Subcutaneous abdominal adipose tissue (tissue), 5 donors: ENCODE measurements at regions not wholly inside any gene's neighbourhood (a gene's known extent, or its start where the extent isn't known, plus 50 kb on each side); places are given as distances from the start of the nearest gene placed in this dataset.
"Not testable (repeated sequence)": the region's sequence is repeated elsewhere in the genome, so short reads cannot be mapped to it uniquely, and the experiment has no call there.

Experiments
- H3K27ac ChIP-seq: one replicate; pipeline ENCODE4 v1.7.0; 2013; ENCODE audit warnings: low read depth, mild to moderate bottlenecking, inconsistent platforms, low read length, moderate library complexity
- H3K27me3 ChIP-seq, 5 donors: one replicate each; pipeline ENCODE4 v1.7.0; 2013; ENCODE audit warnings: low read length in 5 of 5, inconsistent platforms in 1 of 5; ENCODE audit not compliant: control insufficient read depth in 5 of 5, insufficient read depth in 4 of 5
- H3K36me3 ChIP-seq, 5 donors: one replicate each; pipeline ENCODE4 v1.7.0; 2013; ENCODE audit warnings: low read length in 5 of 5; ENCODE audit not compliant: control insufficient read depth in 5 of 5, insufficient read depth in 5 of 5
- H3K4me1 ChIP-seq, 5 donors: one replicate each; pipeline ENCODE4 v1.7.0; 2013; ENCODE audit warnings: low read length in 5 of 5, mild to moderate bottlenecking in 3 of 5, moderate library complexity in 1 of 5; ENCODE audit not compliant: control insufficient read depth in 5 of 5, insufficient read depth in 5 of 5
- H3K4me3 ChIP-seq, 5 donors: one replicate each; pipeline ENCODE4 v1.7.0; 2013; ENCODE audit warnings: low read length in 5 of 5, low read depth in 1 of 5
- H3K9ac ChIP-seq, 5 donors: one replicate each; pipeline ENCODE4 v1.7.0; 2013; ENCODE audit warnings: low read length in 5 of 5, mild to moderate bottlenecking in 4 of 5, moderate library complexity in 3 of 5
- H3K9me3 ChIP-seq, 5 donors: one replicate each; pipeline ENCODE4 v1.7.0; 2013; ENCODE audit warnings: low read length in 5 of 5; ENCODE audit not compliant: control insufficient read depth in 5 of 5
- donor health status: healthy.
- donor health status: healthy.
- donor health status: healthy.
- donor health status: healthy.
- donor health status: healthy.

DNA sequence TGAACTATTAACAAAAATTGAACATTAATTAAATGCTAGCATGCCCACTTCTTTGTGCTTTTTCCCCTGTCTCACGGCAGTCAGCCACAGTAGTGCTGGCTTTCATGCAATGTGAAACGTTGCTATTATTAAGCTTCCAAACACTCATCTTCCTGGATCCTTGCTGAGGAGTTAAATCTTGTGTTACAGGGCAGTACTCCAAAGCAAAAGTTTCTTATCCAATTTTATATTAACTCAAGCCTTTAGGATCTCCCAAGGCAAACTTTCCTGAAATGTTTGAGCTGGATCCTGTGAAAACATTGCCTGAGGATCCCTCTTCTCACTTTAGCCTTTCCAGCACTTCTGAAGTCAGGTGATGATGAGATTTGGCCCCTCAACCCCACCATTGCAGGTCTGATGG is 1454.8 kb downstream of the FSTL5 start:
- H3K9ac ChIP-seq = no peak overlapping the region
- no peak overlapping the region for H3K27ac ChIP-seq
- H3K36me3 ChIP-seq = no peaks in the 10 kb centered on the region
- H3K4me1 ChIP-seq = no peaks in the 10 kb centered on the region
- H3K4me3 ChIP-seq = no peak overlapping the region
- no peaks in the 10 kb centered on the region for H3K27me3 ChIP-seq
- no peaks in the 10 kb centered on the region for H3K9me3 ChIP-seq

DNA sequence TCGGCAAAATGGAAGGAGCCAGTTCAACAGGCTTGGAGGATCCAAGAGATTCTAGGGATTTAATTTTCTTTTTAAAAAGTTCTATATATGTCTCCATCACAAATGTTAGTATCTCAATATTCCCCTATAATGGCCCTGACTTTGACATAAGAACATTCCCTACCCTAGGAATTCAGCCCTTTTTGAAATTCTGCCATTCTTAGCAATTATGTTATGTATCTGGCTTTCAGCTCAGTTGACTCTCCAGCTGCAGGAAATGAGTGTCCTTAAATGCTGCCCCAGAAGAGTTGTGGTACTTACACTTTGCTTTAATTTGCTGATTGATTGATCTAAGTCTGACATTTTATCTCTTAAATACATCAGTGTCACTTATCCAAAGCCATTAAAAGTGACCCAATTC is 1454.3 kb downstream of the FSTL5 start:
- H3K27me3 ChIP-seq = no peaks in the 10 kb centered on the region
- H3K27ac ChIP-seq = no peak overlapping the region
- H3K4me3 ChIP-seq = no peak overlapping the region

DNA sequence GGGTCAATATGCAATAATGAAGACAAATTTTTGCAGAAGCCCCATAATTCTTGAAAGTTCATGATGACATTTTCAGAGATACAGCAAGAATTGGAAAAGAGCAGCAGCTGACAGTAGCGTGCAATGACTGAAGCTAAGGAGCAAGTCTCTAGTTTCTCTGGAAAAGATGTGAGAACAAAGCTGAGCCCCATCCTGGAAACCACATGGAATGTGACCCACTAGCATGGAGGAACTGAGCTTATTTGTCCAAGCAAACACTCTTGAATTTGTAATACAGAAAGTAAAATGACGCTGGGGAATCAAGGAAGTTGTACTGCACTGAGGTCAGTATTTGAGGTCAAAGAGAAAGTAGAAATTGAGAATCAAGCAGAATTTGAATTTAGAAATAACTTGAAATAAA is 1447.2 kb downstream of the FSTL5 start:
- Histone ChIP-seq H3K4me1 (no peaks in the 10 kb centered on the region), H3K9me3 (no peaks in the 10 kb centered on the region), H3K27ac (no peak overlapping the region), H3K36me3 (no peaks in the 10 kb centered on the region), H3K9ac (no peak overlapping the region), H3K27me3 (no peaks in the 10 kb centered on the region), H3K4me3 (no peak overlapping the region)

More for the DNA sequence above, 1454.3 kb downstream of the FSTL5 start:
- Histone ChIP-seq H3K4me1 (no peaks in the 10 kb centered on the region), H3K9ac (no peak overlapping the region), H3K9me3 (no peaks in the 10 kb centered on the region), H3K36me3 (no peaks in the 10 kb centered on the region)

DNA sequence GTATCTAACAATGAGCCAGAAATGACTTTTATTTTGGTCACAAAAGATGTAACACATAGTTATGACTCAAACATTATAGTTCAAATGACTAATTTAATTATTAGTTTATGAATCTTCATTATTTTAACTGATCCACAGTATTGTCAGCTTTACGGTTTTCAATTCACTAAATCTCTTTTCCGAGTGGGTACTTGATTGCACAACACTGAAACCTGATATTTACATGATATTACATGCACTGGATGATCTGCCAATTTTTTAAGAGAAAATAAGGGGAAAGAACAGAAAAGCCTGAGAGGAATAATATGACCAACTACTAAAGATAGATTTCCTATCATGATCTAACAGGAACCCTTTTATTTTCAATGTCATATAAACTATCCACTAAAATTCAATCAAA is 1446.0 kb downstream of the FSTL5 start:
- H3K36me3 ChIP-seq = no peaks in the 10 kb centered on the region
- no peak overlapping the region for H3K9ac ChIP-seq
- H3K4me1 ChIP-seq = no peaks in the 10 kb centered on the region
- no peaks in the 10 kb centered on the region for H3K9me3 ChIP-seq
- no peak overlapping the region for H3K27ac ChIP-seq
- no peaks in the 10 kb centered on the region for H3K27me3 ChIP-seq
- no peak overlapping the region for H3K4me3 ChIP-seq

- Histone ChIP-seq H3K9me3 (no peaks in the 10 kb centered on the region), H3K4me1 (no peaks in the 10 kb centered on the region)
Measured at GRCh38 chr4:160724063-160724462, 1439.7 kb downstream of the FSTL5 start.

DNA sequence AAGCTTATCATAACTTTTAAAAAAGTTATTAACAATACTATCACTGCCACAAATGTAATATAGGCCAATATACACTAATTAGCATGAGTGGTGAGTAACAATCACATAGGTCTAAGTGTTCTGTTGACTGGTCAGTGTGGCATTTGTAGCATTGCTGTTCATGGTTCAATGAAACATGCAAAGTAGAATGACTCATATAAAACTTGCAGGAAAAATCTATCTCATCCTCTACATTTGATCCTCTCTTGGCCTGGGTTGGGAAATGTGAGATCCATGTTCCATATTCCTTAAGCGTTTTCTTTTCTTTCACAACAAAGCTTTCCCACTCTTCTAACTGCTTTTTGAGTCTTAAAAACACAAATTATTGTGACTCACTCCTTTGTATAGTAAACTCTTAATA is 1418.7 kb downstream of the FSTL5 start:
- H3K36me3 ChIP-seq = no peaks in the 10 kb centered on the region
- no peaks in the 10 kb centered on the region for H3K9me3 ChIP-seq
- H3K27ac ChIP-seq = no peak overlapping the region
- no peak overlapping the region for H3K9ac ChIP-seq
- no peaks in the 10 kb centered on the region for H3K27me3 ChIP-seq
- H3K4me3 ChIP-seq = no peak overlapping the region
- H3K4me1 ChIP-seq = no peaks in the 10 kb centered on the region

More at GRCh38 chr4:160724063-160724462, 1439.7 kb downstream of the FSTL5 start:
- H3K9ac ChIP-seq = no peak overlapping the region
- no peak overlapping the region for H3K27ac ChIP-seq
- no peak overlapping the region for H3K4me3 ChIP-seq
- no peaks in the 10 kb centered on the region for H3K27me3 ChIP-seq
- no peaks in the 10 kb centered on the region for H3K36me3 ChIP-seq

DNA sequence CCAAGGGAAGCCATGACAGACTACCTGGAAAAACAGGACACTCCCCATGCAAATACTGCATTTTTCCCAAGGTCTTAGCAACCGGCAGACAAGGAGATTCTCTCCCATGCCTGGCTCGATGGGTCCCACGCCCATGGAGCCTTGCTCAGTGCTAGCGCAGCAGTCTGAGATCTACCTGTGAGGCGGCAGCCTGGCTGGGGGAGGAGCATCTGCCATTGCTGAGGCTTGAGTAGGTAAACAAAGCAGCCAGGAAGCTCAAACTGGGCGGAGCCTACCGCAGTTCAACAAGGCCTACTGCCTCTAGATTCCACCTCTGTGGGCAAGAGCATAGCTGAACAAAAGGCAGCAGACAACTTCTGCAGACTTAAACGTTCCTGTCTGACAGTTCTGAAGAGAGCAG is 1417.2 kb downstream of the FSTL5 start:
- not testable (repeated sequence) for H3K27me3 ChIP-seq, H3K4me1 ChIP-seq, H3K27ac ChIP-seq, H3K9me3 ChIP-seq, H3K36me3 ChIP-seq, H3K4me3 ChIP-seq, H3K9ac ChIP-seq

DNA sequence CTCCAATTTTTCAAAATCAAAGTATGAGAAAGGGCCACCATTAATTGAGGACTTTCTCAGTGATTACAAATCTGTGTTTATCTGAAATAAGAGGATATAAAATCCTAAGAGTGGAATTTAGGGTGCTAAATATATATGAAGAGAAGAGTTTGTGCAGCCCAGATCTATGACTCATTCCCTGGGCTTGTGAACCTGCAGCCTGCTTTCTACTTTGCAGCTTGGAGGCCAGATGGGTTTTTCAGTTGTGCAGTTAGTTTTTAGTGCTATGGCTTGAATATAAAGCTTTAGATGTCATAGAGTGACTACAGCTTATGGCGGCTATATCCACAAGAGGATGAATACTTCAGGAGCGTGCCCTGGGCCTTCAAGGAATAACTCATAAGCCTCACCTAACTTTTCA is 1391.1 kb downstream of the FSTL5 start:
- Histone ChIP-seq H3K4me3 (no peak overlapping the region), H3K36me3 (no peaks in the 10 kb centered on the region), H3K27ac (no peak overlapping the region), H3K27me3 (no peaks in the 10 kb centered on the region), H3K4me1 (no peaks in the 10 kb centered on the region), H3K9me3 (no peaks in the 10 kb centered on the region), H3K9ac (no peak overlapping the region)

- Histone ChIP-seq H3K27me3 (no peaks in the 10 kb centered on the region), H3K9ac (no peak overlapping the region), H3K27ac (no peak overlapping the region)
Measured at GRCh38 chr4:160795216-160795615, 1368.6 kb downstream of the FSTL5 start.

DNA sequence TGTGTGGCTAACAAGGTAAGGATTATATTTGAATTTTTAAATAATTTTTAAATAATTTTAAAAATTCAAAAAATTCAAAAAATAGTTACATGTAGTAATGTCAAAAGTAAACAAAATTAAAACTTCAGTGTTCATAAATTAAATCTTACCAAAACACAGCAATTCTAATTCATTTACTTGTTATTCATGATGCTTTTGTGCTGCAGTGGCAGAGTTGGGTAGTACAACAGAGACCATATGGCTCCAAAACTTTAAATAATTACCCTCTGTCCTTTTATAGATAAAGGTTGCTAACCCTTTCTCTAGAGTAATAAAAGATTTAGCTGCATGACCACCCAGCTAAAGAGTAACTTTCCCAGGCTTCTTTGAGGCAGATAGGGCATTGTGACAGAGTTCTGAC is 1355.6 kb downstream of the FSTL5 start:
- Histone ChIP-seq H3K4me3 (no peak overlapping the region), H3K36me3 (no peaks in the 10 kb centered on the region), H3K4me1 (no peaks in the 10 kb centered on the region), H3K9ac (no peak overlapping the region), H3K27me3 (no peaks in the 10 kb centered on the region), H3K27ac (no peak overlapping the region), H3K9me3 (no peaks in the 10 kb centered on the region)

More at GRCh38 chr4:160795216-160795615, 1368.6 kb downstream of the FSTL5 start:
- Histone ChIP-seq H3K4me1 (no peaks in the 10 kb centered on the region), H3K36me3 (no peaks in the 10 kb centered on the region), H3K4me3 (no peak overlapping the region), H3K9me3 (peaks cover 7 to 27% (median 14%) of the 10 kb centered on the region in 5 donors)

- H3K27me3 ChIP-seq = no peaks in the 10 kb centered on the region
- H3K27ac ChIP-seq = no peak overlapping the region
- H3K4me1 ChIP-seq = no peaks in the 10 kb centered on the region
- H3K36me3 ChIP-seq = no peaks in the 10 kb centered on the region
- no peak overlapping the region for H3K9ac ChIP-seq
- no peaks in the 10 kb centered on the region for H3K9me3 ChIP-seq
- H3K4me3 ChIP-seq = no peak overlapping the region
Measured at GRCh38 chr4:160809576-160809975, 1354.2 kb downstream of the FSTL5 start.
